WI38 (cell line): ENCODE measurements at regions not wholly inside any gene's neighbourhood (a gene's known extent, or its start where the extent isn't known, plus 50 kb on each side); places are given as distances from the start of the nearest gene placed in this dataset.

Experiments used
- H3K4me3 ChIP-seq: 2 replicates; pipeline ENCODE4 v1.5.1; 2011; ENCODE audit warnings: low read depth, mild to moderate bottlenecking, control low read depth, low read length
- TF ChIP-seq, protein P1 (sequence below): IDR thresholded peaks from 2 replicates; pipeline ENCODE4 v1.5.1; 2012; ENCODE audit warnings: low read depth, mild to moderate bottlenecking, control low read depth, low read length

DNA sequence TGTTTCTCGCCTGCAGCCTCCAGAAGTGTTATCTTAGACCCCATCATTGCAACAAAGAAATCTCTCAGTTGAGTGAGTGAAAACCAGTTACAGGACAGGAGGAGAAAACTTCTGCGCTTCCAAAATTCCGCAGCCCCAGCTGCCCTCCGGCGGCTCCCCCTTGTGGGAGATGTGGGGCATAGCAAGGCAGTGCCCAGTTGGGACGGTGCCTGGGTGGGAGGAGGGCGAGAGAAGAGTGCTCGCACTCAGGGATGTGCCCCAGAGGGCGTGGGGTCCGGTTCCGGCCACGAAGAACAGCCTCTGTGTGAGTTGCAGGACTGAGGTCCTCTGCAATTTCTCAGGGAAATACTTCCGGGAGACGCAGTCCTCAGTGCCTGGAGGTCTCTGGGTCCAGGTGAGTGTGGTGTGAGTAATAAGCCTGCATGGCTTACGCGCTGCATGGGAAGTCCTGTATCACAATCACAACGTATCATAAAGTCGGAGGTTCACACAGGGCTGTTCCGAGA is 87.0 kb upstream of the BLID start:
- peak overlapping the region; percentile 72 for H3K4me3 ChIP-seq
- TF ChIP-seq, protein P1, sequence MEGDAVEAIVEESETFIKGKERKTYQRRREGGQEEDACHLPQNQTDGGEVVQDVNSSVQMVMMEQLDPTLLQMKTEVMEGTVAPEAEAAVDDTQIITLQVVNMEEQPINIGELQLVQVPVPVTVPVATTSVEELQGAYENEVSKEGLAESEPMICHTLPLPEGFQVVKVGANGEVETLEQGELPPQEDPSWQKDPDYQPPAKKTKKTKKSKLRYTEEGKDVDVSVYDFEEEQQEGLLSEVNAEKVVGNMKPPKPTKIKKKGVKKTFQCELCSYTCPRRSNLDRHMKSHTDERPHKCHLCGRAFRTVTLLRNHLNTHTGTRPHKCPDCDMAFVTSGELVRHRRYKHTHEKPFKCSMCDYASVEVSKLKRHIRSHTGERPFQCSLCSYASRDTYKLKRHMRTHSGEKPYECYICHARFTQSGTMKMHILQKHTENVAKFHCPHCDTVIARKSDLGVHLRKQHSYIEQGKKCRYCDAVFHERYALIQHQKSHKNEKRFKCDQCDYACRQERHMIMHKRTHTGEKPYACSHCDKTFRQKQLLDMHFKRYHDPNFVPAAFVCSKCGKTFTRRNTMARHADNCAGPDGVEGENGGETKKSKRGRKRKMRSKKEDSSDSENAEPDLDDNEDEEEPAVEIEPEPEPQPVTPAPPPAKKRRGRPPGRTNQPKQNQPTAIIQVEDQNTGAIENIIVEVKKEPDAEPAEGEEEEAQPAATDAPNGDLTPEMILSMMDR, result peak; percentile 99

DNA sequence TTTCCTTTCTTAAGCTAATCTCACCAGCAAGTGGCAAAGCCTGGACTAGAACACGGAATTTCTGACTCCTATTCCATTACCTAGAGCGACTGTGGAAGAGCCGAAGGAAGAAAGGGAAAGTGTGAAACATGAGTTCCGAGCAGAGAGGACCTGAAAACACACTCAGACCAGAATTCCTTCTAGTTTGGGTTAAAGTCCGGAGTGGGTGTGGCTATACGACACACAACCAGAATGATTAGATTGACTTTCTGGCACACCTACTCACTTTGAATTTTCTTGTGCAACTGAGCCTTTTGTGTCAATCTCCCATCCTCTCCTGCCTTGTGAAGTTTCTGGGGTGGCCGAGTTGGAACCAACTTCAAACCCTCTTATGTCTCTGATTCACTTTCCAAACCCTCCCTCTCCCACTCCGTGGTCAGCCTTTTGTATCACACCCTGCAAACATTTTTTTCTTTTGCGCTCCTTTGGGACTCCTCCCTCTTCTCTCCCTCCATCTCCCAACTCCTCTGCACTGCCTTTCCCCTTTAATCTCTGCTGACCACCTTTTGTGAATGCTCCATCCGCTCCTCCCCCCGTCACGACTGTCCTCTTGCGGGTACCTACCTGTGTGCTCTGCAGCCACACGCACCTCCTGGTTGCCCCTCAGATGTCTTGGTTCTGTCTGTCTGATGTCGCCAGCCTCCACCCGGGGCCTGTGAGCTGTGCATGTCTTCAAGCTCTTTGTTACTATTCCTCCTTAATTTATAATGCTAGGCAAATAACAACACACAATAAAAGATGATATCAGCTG is 86.3 kb upstream of the BLID start:
- TF ChIP-seq, protein P1, result no peak
- H3K4me3 ChIP-seq, result peak overlapping the region; percentile 72

DNA sequence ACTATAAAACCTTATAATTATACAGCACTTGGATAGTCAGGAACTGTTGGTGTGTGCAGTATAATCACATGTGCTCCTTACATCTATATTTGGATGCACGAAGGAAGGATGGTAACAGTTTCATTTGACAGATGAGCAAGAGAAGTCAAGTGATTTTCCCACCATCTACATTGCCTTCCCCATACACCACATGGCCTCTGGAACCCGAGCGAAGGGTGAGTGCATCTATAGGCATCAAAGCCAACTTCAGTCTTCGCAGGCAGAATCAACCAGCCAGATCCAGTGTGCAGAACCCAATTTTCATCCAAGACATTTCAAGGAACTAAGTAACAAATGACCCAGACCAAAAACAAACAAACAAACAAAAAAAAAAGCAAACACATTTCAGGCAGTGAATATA is 85.1 kb upstream of the BLID start:
- TF ChIP-seq, protein P1, result no peak
- peak overlapping the region; percentile 72 for H3K4me3 ChIP-seq

DNA sequence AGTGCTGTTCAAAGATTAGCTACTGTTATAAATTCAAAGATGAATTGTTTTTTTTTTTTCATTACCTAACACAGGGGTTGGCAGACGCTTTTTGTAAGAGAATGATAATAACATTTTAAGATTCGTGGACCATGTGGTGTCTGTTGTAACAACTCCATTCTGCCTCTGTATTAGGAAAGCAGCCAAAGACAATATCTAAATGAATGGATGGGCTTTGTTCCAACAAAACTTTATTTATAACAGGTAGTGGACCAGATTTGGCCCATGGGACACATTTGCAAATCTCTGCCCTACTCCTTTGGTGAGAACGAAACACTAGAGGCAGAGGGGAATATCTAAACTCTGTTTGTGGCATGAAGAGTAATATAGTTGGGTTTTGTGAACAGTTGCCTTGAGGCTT is 83.6 kb upstream of the BLID start:
- no peak overlapping the region for H3K4me3 ChIP-seq
- TF ChIP-seq, protein P1, result no peak

DNA sequence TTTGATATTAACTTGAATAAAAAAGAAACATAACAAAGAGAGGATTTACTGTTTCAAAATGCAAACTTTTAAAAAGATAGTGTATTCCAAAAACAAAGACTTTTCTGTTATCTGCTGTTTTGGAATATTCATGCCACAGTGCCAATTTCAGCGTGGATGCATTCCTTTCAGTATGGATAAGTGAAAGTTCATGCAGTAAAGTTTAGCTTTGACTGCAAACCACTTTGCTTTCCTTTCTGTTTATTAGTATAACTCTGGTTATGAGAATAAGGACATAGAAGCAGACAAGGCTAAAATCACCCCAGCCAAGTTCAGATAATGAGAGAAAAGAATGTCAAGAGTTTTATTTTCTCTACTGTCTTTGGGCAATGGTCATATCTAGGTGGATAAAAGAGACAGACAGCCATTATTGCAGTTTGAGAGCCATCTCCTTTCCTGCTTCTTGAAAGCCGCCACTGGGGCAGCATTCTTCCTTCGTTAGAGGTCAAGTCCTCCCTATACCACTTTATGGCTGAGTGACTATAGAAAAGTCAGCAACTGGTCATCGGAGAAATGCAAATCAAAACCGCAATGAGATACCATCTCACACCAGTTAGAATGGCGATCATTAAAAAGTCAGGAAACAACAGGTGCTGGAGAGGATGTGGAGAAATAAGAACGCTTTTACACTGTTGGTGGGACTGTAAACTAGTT is 82.4 kb upstream of the BLID start:
- H3K4me3 ChIP-seq, result no peak overlapping the region
- TF ChIP-seq, protein P1, result no peak

DNA sequence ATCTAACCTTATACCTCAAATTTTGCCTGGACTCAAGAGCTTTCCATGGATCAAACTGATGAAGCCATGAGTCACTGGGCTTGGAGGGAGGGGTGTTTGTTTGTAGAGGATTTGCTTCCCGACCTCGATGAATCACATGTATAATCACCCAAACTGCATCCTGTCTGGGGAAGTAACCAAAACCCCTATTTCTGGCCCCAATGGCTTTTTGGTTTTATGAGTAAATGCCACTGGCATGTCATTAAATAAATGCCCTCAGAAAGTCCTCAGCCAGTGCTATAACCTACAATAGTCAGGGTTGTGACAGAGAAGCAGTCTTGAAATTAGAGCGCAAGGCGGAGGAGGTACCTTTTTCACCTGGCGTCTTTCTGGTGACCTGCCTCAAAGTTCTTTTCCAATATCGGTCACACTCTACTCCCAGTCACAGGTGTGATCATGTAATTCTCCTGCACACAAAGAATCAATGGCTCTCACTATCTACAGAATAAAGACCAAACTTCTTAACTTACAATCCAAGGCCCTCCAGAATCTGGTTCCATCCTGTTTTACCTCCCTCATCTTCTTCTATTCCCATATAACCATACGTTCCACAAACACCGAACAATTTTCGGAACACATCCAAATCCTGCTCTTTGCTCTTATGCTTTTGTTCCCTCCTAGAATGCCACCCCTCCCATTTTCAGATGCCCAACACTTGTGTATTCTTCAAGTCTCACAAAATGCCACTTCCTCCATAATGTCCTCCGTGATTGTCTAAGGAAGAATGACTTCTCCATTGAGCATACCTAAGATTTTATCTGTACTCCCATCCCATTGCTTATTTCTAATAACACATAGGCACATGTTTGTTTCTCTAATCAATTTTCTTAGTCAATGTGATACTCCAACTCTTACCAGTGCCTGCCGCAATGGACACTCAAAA is 81.3 kb upstream of the BLID start:
- H3K4me3 ChIP-seq, result no peak overlapping the region

More for the DNA sequence above, 81.3 kb upstream of the BLID start:
- TF ChIP-seq, protein P1, result no peak
